Activated naive CD8-positive, alpha-beta T cell treated with anti-CD3 and anti-CD28 coated beads, Interleukin-2, amount 50 U/mL, for 16 hours (primary cell): ENCODE measurements at regions not wholly inside any gene's neighbourhood (a gene's known extent, or its start where the extent isn't known, plus 50 kb on each side); places are given as distances from the start of the nearest gene placed in this dataset.

Experiments
- DNase-seq: peaks from one replicate; pipeline ENCODE4 v3.0.0-alpha.2; 2020; ENCODE audit warnings: low read depth, low spot score

DNA sequence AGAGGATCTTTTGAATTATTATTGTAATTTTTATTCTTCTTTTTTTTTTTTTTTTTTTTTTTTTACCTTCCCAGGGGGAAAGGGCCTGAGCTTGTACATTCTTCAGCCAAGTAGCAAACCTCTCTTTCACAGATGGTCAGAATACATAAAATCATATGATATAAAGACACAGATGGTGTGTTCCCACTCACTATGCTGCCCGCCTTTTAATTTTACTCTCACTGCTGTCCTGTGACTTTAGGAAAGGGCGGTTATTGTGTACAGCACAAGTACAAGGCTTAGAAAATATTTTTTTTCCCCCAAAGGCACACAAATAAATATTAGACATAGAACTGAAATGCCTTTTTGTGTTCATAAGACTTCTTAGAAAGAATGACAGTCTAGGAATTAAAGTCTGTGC lies 213.6 kb downstream of the RPS24 start:
- DNase-seq: no peak

DNA sequence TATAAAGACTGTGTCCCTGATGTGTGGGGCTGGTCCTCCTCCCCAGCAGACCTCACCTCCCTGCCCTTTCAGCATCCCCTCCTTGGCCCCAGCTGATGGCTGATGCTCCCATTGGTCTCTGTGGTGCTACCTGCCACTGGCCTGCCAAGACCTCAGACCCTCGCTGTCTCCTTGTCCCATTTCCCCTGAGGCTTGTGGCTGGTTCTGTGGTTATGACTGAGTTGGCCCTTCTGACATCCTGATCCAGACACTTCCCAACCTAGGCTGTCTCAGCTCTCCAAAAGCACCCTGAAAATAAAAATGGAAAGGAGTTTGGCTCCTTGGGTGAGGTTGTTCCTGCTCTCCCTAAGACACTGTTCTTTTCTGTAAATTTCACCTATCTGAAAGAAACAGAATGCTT lies 214.2 kb downstream of the RPS24 start:
- DNase-seq: no peak

DNA sequence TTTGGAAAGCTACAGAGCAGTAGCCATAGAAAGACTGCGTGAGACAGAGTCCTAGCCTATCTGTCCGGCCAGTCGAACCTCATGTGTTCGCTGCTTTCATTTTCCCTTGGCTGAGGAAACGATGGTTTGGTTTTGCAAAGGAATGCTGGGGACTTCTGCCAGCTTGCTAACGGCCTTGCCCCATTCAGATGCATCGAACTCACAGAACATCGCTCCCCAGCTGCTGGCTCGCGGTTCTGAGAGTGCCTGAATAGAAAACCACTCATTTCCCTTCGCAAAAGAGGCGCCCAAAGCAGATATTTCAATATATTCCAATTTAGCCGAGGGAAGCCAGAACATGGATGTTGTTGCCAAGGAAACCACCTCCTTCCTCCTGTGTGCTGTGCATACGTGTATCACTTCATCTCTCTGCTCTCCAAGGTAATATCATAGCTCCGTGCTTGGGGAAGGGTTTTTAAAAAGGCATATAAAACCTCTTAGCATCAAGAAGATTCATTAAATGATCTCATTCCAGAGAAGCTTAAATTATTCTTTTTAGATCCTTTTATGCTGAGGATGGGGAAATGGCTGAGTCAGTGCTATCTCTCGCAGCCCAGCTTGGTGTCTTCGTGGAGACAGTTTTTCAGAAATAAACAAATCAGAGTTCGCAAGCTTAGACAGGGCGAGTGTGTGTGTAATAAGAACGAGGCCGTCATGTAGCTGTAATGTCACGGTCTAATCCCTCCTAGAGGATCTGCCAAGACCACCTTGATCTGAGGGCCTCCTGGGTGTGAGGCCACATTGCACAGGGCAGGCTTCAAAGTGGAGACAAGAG lies 215.2 kb downstream of the RPS24 start:
- DNase-seq: no peak

DNA sequence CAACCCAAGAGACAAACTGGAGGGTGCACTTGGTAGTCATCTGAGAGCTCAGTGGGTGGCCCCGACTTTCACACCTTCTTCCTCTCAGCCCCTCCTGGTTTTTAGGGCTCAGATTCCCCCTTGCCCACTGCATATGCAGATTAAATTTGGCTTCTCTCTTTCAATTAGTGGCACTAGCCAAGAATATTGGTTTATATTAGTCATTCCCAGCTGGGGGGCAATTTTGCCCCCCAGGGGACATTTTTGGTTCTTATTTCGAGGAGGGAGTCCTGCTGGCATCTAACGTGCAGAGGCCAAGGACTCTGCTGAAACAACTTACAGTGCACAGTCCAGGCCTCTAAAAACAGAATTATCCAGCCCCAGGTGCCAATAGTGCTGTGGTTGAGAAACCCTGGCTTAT lies 216.0 kb downstream of the RPS24 start:
- no peak for DNase-seq

DNA sequence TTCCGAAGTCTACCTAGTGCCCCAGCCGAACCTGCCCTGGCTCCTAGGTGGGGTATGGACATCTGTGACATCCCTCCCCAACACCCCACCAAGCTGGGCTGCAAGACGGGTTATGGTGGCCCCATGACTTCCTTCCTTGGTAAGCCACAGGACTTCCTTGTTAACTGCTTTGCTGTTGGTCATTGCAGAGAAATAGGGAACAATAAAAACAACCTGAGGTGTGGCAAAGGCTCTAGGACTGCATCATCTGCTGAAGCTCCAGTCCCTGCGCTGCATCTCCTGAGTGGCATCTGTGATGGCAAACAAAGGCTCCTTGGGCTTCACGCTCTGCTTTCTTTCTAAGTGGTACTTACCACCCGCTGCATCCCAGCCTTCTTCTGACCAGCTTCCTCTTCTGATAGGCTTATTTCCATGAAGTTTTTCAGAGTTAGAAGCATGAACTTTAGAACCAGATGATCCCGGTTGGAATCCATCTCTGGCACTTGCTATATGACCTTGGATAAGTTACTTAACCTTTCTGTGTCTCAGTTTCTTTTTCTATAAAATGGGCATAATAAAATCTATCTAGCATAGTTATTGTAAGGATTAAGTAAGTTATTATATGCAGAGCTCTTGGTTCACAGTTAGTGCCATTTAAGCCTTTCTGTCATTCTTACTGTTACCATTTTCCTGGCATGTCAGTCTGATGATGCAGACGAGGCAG lies 216.8 kb downstream of the RPS24 start:
- no peak for DNase-seq

DNA sequence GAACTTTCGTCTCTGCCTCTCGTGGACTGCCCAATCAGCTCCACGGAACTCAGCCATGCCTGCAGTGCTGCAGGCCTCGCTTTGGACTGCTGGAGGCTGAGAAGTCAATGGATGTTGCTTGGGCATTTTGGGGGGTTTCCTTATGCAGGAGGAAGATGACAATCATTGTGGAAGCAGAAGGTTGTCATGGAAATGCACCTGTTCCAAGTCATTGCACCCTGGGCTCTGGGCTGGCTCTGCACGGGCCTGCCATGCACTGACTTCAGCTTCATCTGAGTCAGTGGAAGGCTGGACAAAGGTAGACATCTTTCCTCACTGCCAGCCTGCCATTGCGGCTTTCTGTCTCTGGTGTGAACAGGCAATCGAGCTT lies 217.3 kb downstream of the RPS24 start:
- DNase-seq: no peak

DNA sequence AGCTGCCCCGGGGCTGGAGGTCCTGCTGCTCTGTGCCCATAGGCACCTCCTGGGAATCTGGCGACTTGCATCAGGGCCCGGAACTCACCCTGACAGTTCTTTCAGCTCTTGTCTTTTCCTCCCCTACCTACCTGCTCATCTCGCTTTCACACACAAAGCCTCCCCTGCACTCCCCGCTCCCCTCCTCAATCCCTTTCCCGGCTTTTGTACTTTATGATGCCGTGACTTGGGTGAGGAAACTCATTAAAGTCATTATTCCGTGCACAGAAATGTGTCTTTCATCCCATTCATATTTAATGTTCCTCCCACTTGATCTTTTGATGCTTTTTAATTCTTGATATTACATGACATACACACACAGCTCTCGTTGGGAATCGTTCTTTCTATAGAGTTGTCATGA lies 218.6 kb downstream of the RPS24 start:
- no peak for DNase-seq

DNA sequence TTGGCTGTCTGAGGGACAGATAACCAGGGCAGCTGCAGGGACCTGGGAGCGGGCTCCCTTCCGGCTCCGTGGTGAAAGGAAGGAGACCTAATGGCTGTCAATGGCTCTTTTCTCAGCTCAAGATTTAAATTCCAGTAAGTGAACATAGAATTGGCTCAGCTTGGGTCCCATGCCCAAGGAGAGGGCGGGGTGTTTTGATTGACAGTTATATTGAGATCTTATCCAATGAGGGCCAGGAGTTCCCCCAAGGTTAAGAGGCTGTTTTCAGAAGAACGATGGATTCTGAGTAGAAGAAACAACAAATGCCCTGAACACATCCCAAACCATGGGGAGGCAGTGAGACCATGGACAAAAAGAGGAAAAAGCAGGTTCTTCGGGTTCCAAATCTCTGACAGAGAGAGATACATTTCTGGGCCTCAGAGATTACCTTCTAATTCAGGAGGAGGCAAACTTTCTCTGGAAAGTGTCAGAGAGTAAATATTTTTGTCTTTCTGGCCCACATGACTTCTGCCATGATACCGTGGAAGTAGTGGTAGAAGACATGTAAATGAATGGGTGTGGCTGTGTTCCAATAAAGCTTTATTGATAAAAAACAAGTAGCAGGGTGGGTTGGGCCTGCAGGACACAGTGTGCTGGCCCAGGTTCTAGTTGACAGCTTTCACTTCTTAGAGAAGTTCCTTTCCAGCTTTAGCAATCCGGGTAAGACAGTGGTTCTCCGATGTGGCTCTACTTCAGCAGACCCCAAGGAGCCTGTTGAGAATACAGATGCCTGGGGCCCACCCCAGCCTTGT lies 219.6 kb downstream of the RPS24 start:
- no peak for DNase-seq

DNA sequence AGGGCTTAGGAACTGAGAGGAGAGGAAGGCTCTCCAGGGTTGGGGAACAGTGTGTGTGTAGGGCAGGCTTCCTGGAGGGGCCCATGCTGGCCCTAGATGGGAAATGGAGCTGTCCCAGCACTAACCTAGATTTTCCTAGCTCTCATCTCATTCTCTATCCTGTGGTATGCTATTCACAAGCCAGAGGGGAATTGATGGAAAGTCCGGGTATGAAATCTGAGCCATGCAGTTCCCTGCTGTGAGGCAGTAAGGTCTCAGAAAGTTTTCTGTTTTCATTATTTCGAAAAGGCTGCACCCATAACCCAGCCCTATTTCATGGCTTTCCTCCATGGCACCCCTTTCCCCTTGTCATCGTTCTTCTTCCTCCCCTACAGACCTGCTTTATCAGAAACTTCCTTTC lies 220.3 kb downstream of the RPS24 start:
- no peak for DNase-seq

DNA sequence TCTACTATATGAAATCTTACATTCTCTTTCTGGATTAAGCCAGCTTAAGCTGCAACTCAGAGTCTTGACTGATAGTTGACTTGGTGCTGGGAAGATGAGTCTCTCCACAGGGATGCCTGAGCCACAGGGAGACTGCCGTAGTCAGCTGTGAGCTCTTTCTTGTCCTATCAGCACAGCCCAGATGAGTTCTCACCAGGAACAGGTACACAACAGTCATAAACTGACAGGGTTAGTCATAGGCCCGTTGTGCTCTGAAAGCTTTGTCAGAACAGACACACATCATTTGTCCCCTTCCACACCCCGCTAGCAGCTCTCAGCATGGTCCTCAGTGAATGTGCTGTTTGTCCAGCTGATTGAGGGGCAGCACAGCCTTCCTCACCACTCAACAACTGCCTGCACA lies 221.6 kb downstream of the RPS24 start:
- no peak for DNase-seq

DNA sequence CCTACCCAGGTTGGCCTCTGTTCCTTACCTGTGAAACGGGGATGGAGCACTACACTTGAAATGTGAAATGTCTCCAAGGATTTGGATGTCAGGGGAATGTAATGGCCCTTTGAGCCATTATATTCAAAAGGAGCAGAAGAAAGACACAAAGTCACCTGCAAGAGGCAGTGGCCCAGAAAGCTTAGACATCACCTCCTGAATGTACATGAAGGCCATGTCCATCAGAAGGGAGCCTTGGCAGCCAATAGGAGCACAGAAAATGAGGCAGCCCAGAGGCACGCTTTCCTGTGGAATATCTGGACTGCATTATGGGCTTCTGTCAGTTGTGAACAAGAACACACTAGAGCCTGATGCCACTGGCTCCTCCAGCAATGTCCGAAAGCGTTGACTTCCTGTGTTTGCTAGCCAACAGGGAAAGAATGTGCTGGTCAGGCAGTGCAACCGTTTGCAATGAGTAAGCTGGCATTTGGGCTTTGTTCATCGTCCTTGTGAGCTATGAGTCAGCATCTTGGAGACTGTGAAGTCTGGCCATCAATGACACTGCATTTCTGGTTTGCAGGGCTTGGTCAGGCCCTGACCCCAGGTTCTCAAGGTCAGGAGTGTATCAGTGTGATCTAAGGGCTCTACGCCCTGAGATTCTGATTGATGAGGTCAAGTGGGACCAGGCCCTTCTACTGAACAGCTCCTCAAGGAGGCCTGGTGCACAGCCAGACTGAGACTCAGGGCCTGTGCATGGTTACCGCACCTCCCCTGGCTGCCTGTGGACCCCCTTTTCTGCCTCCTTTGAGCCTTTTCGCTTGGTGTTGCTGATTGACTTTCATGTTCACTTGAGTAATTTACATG lies 222.4 kb downstream of the RPS24 start:
- DNase-seq: no peak

DNA sequence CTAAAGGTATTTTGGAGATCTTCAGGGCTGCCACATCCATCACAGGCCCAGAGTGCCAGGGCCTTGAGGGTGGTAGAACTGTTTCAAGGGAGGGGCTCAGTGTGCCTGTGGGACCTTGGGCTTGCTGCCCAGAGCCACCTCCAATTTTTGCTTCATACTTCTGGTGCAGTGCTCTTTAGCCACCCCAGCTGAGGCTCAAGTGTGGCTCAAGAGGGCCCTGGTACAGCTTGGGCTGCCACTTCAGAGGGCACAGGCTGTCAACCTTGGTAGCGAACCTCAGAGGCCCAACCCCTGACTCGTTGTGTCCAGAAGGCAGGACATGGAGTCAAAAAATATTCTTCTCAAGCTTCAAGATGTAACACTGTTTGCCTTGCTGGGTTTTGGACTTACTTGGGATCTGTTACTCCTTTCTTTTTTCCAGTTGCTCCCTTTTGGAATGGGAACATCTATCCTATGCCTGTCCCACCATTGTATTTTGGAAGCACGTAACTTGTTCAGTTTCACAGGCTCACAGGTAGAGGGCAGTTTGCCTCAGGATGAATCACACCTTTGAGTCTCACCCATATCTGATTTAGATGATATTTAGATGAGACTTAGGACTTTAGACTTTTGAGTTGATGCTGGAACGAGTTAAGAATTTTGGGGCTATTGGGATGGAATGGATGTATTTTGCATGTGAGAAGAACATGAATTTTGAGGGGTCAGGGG lies 224.8 kb downstream of the RPS24 start:
- no peak for DNase-seq

DNA sequence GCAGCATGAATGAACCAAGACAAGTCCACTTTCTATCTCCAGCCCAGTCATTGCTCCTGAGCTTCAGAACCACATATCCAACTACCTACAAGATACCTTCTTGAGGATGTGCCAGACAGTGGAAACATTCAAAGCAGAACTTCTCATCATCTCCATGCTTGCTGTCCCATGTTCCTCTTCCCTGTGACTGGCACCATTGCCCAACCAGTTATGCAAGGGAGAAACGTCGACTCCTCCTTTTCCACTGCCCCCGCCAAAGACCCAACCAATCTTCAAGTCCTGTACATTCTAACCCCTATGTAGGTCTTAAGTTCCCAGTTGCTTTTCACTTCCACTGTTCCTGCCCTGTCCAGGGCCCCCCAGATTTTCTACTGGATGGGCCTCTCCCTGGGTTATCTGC lies 225.7 kb downstream of the RPS24 start:
- no peak for DNase-seq

DNA sequence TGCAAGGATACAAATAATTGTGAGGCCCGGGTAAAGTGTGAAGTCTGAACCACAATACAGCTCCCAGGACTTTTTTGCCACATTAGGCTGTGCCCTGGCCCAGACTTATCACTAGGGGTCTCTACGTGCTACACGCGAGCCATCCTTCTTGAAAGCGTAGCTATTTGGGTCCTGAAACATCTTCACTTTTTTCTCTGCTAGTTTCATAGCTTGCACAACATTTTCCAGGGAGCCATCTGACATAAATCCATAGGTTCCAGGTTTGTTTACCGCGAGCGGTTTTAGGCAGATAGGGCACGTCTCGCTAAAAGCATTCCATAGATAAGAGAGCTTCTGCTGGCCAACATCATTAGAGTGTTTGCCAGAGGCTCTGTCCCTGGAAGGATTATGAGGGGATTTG lies 226.5 kb downstream of the RPS24 start:
- no peak for DNase-seq

DNA sequence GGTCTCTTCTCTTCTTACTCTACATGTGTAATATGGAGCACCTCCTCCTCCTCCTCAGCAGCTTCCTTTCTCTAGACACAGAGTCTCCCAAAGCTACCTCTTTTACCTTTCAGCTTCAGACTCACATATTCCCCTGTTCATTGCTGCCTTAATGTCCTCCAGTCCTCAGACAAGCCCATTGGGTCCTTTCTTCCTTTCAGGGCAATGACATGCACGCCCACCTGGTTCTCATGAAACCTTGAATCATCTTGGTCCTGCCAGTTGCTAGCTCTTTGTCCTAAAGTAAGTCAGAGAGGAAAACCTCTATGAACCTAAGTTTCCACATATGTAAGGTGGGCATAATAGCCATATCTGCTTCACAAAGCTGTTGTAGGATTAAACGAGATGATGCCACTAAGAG lies 227.0 kb downstream of the RPS24 start:
- no peak for DNase-seq

DNA sequence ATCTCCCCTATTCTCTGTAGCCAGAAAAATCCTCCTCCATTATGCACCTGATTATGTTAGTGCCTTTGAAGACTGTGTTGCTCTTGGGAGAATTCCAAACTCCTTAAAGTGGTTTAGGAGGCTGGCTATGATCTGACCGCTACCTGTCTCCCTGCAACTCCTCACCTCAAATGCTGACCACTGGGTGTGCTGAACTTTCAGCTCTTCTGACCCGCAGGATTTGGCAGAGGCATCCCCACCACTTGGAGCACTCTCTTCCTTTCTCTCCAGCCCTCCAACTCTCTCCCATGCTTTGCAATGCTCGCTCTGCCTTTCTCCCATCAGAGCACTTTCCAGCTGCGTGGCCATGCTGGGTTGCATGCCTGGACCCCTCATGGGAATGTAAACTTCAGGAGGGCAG lies 227.6 kb downstream of the RPS24 start:
- DNase-seq: no peak

DNA sequence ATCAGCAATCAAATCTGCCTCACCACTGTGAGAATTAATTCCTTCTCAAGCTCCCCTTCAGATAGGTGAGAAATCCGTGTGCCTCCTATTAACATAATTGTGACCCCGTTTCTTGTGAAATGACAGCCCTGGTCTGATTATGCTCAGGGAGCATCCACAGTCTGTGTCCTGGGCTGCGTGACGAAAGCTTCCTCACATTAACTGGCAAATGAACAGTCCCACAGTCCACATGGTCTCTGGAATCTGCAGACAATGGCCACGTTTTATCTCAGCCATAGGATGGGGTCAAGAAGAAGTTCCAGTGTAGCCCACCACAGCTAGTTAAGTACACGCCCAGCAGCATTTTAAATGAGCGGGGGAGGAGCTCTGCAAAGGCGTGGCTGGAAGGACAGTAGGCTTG lies 229.2 kb downstream of the RPS24 start:
- DNase-seq: no peak

DNA sequence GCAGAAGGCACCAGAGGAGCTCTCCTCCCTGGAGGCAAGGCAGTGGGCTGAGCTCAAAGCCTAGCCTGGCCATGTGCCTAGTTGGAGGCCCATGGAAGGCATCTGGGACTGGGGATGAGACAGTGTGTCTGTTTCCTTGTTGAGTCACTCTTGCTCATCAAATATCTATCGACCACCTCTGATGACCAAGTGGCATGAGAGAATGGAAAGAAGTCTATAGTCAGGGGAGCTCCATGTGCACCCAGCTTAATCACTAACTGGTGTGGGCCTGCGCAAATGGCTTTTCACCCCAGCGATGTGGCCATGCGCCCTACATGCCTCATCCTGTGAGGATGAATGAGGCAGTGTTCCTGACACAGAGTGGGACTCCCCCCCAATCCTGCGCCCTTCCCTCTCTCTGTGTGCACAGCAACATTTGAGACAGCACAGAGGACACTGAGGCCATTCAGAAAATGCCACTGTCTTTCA lies 229.9 kb downstream of the RPS24 start:
- DNase-seq: no peak

DNA sequence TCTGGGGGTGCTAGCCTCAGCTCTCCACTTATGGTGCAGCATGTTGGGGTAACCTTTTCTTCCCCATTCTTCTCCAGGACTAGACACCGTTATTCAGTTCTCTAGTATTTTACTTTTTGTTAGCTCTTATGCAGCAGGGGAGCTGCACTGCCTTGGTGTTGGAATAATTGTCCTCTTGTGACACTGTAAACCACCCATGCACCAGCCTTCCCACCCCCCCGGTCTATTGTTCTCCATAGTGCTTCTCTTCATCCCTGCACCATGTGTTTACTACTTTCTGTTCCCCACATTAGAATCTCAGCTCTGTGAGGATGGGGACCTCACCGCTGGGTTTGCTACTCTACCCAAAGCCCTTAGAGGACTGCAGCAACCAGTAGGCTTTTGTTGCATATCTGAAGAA lies 230.7 kb downstream of the RPS24 start:
- DNase-seq: no peak

DNA sequence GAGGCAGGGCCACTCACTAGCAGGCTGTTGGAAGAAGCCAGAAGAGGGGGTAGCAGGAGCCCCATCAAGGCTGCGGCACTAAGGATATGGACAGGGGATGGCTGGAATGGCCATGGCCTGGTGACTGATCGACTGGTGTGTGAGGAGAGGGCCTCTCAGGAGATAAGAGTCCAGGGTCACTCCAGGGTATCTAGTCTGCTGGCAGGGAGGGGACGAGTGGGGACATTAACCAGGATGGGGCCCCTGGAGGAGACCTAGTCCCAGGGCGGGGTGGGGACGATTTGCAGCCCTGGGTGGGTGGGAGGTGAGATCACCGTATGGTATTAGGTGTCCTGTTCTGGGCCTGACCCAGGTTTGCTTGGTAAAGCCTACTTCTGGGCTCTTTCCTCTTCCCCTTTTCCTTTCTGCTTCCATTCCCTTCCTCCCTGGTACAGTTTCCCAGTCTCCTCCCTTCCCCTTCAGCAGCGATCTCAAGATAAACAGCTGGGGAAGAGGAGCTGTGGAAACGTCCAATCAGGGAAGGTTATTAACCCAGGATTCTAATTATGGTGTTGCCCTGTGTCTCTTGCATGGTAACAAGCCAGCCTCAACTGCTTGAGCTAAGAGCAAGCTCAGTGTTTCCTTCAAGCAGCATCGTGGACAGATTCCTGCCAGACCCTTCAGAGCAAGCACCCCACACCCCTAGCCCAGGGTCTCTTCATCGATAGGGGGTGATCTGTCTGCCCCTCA lies 233.2 kb downstream of the RPS24 start:
- no peak for DNase-seq
